ENCODE measurements at regions not wholly inside any gene's neighbourhood (a gene's known extent, or its start where the extent isn't known, plus 50 kb on each side); places are given as distances from the start of the nearest gene placed in this dataset.
"Not testable (repeated sequence)": the region's sequence is repeated elsewhere in the genome, so short reads cannot be mapped to it uniquely, and the experiment has no call there.

GRCh38 chr9:75463871-75464270 is 375.6 kb downstream of the OSTF1 start:
- DNase-seq = no peak

- DNase-seq = no peak
Observed at GRCh38 chr9:75464726-75465125, 376.4 kb downstream of the OSTF1 start.

- DNase-seq = no peak
Observed at GRCh38 chr9:75467142-75467541, 378.8 kb downstream of the OSTF1 start.

- DNase-seq = no peak
Observed at GRCh38 chr9:75471549-75472114, 383.3 kb downstream of the OSTF1 start.

GRCh38 chr9:75482566-75482965 is 394.3 kb downstream of the OSTF1 start:
- DNase-seq = no peak

- no peak for DNase-seq
Observed at GRCh38 chr9:75483636-75484035, 395.3 kb downstream of the OSTF1 start.

- no peak for DNase-seq
Observed at GRCh38 chr9:75487856-75488718, 399.8 kb downstream of the OSTF1 start.

GRCh38 chr9:75488719-75489110 is 400.4 kb downstream of the OSTF1 start:
- peak; percentile 47 for DNase-seq

- peak; percentile 2 for DNase-seq
Observed at GRCh38 chr9:75490326-75490725, 400.1 kb upstream of the PCSK5 start.

- DNase-seq = no peak
Observed at GRCh38 chr9:75491533-75491932, 398.9 kb upstream of the PCSK5 start.

GRCh38 chr9:75499812-75500211 is 390.7 kb upstream of the PCSK5 start:
- no peak for DNase-seq

- no peak for DNase-seq
Observed at GRCh38 chr9:75500479-75500878, 390.0 kb upstream of the PCSK5 start.

- not testable (repeated sequence) for DNase-seq
Observed at GRCh38 chr9:75500940-75501339, 389.5 kb upstream of the PCSK5 start.

GRCh38 chr9:75504721-75505120 is 385.8 kb upstream of the PCSK5 start:
- DNase-seq = peak; percentile 2

GRCh38 chr9:75505654-75506053 is 384.8 kb upstream of the PCSK5 start:
- DNase-seq = no peak

- DNase-seq = no peak
Observed at GRCh38 chr9:75529463-75529862, 361.0 kb upstream of the PCSK5 start.

- no peak for DNase-seq
Observed at GRCh38 chr9:75531588-75531987, 358.9 kb upstream of the PCSK5 start.

GRCh38 chr9:75532233-75533050 is 358.0 kb upstream of the PCSK5 start:
- no peak for DNase-seq

GRCh38 chr9:75539523-75539922 is 350.9 kb upstream of the PCSK5 start:
- DNase-seq = no peak

- no peak for DNase-seq
Observed at GRCh38 chr9:75540185-75540584, 350.3 kb upstream of the PCSK5 start.

- no peak for DNase-seq
Observed at GRCh38 chr9:75541734-75542133, 348.7 kb upstream of the PCSK5 start.

- no peak for DNase-seq
Observed at GRCh38 chr9:75544815-75545214, 345.7 kb upstream of the PCSK5 start.

GRCh38 chr9:75545287-75545686 is 345.2 kb upstream of the PCSK5 start:
- DNase-seq = no peak

- no peak for DNase-seq
Observed at GRCh38 chr9:75548871-75549270, 341.6 kb upstream of the PCSK5 start.
